ENCODE measurements at regions not wholly inside any gene's neighbourhood (a gene's known extent, or its start where the extent isn't known, plus 50 kb on each side); places are given as distances from the start of the nearest gene placed in this dataset.
A peak's percentile ranks its signal among the peaks of the same experiment; 100 is the strongest.
"Not testable (repeated sequence)": the region's sequence is repeated elsewhere in the genome, so short reads cannot be mapped to it uniquely, and the experiment has no call there.

- H3K4me3 ChIP-seq = peak overlapping the region in 2 of 4 donors; percentile 13 to 50
- TF ChIP-seq POLR2A (IDR thresholded peaks at IDR 0.05) (no peak), CTCF (IDR thresholded peaks at IDR 0.05) (no peak)
Observed at GRCh38 chr1:47533793-47534328, 96.0 kb downstream of the FOXD2 start.

GRCh38 chr1:47534436-47534835 is 96.6 kb downstream of the FOXD2 start:
- DNase-seq = no peak
- H3K4me1 ChIP-seq = peaks cover 0 to 9% (median 0%) of the 10 kb centered on the region in 4 donors
- H3K36me3 ChIP-seq = no peaks in the 10 kb centered on the region
- no peaks in the 10 kb centered on the region for H3K27me3 ChIP-seq
- H3K27ac ChIP-seq = no peak overlapping the region
- H3K4me3 ChIP-seq = no peak overlapping the region
- peaks cover 0 to under 1% (median 0%) of the 10 kb centered on the region in 4 donors for H3K9me3 ChIP-seq
- TF ChIP-seq CTCF (IDR thresholded peaks at IDR 0.05) = no peak
- no peak for TF ChIP-seq POLR2A (IDR thresholded peaks at IDR 0.05)

More at GRCh38 chr1:47533793-47534328, 96.0 kb downstream of the FOXD2 start:
- Histone ChIP-seq H3K27ac (no peak overlapping the region), H3K27me3 (no peaks in the 10 kb centered on the region), H3K4me1 (peaks cover 0 to 9% (median 0%) of the 10 kb centered on the region in 4 donors), H3K9me3 (peaks cover 0 to 6% (median 0%) of the 10 kb centered on the region in 4 donors), H3K36me3 (no peaks in the 10 kb centered on the region)
- DNase-seq = no peak

- no peaks in the 10 kb centered on the region for H3K9me3 ChIP-seq
- H3K4me3 ChIP-seq = no peak overlapping the region
- peaks cover 0 to 9% (median 0%) of the 10 kb centered on the region in 4 donors for H3K4me1 ChIP-seq
- no peak for TF ChIP-seq CTCF (IDR thresholded peaks at IDR 0.05)
- TF ChIP-seq POLR2A (IDR thresholded peaks at IDR 0.05) = no peak
- H3K27me3 ChIP-seq = no peaks in the 10 kb centered on the region
- no peak overlapping the region for H3K27ac ChIP-seq
- DNase-seq = no peak
- no peaks in the 10 kb centered on the region for H3K36me3 ChIP-seq
Observed at GRCh38 chr1:47536646-47537118, 98.8 kb downstream of the FOXD2 start.

GRCh38 chr1:47537268-47537667 is 99.4 kb downstream of the FOXD2 start:
- Histone ChIP-seq H3K4me1 (peaks cover 0 to 9% (median 0%) of the 10 kb centered on the region in 4 donors), H3K27me3 (no peaks in the 10 kb centered on the region), H3K36me3 (no peaks in the 10 kb centered on the region), H3K4me3 (no peak overlapping the region), H3K27ac (no peak overlapping the region), H3K9me3 (no peaks in the 10 kb centered on the region)
- TF ChIP-seq CTCF (IDR thresholded peaks at IDR 0.05) (no peak), POLR2A (IDR thresholded peaks at IDR 0.05) (no peak)
- DNase-seq = no peak

GRCh38 chr1:47537966-47538365 is 100.1 kb downstream of the FOXD2 start:
- H3K4me3 ChIP-seq = no peak overlapping the region

GRCh38 chr1:47538530-47538929 is 100.7 kb downstream of the FOXD2 start:
- not testable (repeated sequence) for H3K27me3 ChIP-seq, H3K9me3 ChIP-seq, H3K36me3 ChIP-seq, H3K27ac ChIP-seq, DNase-seq, H3K4me1 ChIP-seq, H3K4me3 ChIP-seq

More at GRCh38 chr1:47537966-47538365, 100.1 kb downstream of the FOXD2 start:
- Histone ChIP-seq H3K27me3 (no peaks in the 10 kb centered on the region), H3K4me1 (peaks cover 0 to 9% (median 0%) of the 10 kb centered on the region in 4 donors), H3K36me3 (no peaks in the 10 kb centered on the region), H3K27ac (no peak overlapping the region), H3K9me3 (no peaks in the 10 kb centered on the region)
- TF ChIP-seq CTCF (IDR thresholded peaks at IDR 0.05) (no peak), POLR2A (IDR thresholded peaks at IDR 0.05) (no peak)
- no peak for DNase-seq

- H3K36me3 ChIP-seq, H3K4me3 ChIP-seq, H3K27ac ChIP-seq, H3K9me3 ChIP-seq, H3K4me1 ChIP-seq, H3K27me3 ChIP-seq, DNase-seq: not testable (repeated sequence)
Observed at GRCh38 chr1:47541705-47542104, 103.9 kb downstream of the FOXD2 start.

GRCh38 chr1:47543089-47543488 is 105.2 kb downstream of the FOXD2 start:
- H3K27ac ChIP-seq, H3K27me3 ChIP-seq, H3K9me3 ChIP-seq, H3K4me1 ChIP-seq, H3K36me3 ChIP-seq, H3K4me3 ChIP-seq: not testable (repeated sequence)
- peak in 1 of 3 donors; percentile 59 for DNase-seq

All from Peyer's patch (tissue), 4 donors.